Mucosa of gallbladder (tissue), 1 donor: ENCODE measurements at regions not wholly inside any gene's neighbourhood (a gene's known extent, or its start where the extent isn't known, plus 50 kb on each side); places are given as distances from the start of the nearest gene placed in this dataset.
"Not testable (repeated sequence)": the region's sequence is repeated elsewhere in the genome, so short reads cannot be mapped to it uniquely, and the experiment has no call there.

Source experiments
- DNase-seq: peaks from one replicate; pipeline ENCODE4 v3.0.0-alpha.2; 2020; ENCODE audit warnings: low spot score
- donor health status: DM: no; HTN: no; CAD: no.

- DNase-seq = no peak
Observed at GRCh38 chr10:53534428-53534827, 761.8 kb upstream of the MBL2 start.

DNA sequence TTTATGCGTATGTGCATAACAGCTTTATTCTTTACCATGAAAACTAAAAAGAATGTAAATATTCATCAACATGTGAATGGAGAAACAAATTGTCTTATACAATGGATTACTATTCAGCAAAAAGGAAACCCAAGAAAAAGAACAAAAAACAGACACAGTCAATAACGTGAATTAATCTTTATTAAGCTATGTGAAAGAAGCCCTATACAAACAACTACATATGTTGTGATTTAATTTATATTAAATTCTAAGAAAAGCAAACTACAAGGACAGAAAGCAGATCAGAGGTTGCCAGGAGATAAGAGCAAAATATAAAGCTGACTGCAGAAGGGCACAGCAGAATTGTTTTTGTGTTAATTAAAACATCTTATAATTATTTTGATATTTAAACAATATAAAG lies 756.4 kb upstream of the MBL2 start:
- no peak for DNase-seq

DNA sequence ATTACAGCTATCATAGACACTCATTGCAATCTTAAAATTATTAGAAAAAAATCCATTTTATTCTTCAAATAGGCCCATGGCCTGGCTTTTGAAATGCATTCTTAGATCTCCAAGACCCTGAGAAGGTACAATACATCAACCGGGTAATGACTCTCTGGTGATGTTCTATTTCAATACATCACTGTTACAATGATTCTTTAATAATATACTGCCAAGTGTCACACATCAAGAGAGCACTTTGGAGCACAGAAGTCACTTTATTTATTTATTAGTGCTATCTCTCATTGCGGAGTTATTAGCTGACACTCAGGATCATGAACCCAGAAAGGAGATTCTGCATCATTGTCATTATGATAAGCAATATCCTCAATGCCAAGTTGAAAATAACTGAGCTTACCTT lies 748.5 kb upstream of the MBL2 start:
- no peak for DNase-seq

DNA sequence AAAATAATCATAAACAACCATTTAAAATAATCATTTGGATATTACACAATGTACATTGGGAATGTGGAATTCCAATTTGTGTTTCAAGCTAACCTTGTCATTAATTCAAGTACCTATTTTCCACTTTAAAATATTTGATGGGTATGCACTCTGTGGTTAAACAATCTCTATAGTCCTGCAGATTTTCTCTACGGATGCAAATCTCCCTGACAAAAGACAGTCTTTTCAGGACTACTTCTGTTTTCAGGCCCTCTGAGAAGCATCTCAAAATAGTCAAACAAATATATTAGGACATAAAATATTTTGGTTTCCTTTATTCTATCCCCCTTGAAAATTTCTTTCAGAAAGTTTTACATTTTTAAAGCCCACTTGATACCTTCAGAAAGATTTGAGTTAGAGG lies 735.6 kb upstream of the MBL2 start:
- DNase-seq = no peak

DNA sequence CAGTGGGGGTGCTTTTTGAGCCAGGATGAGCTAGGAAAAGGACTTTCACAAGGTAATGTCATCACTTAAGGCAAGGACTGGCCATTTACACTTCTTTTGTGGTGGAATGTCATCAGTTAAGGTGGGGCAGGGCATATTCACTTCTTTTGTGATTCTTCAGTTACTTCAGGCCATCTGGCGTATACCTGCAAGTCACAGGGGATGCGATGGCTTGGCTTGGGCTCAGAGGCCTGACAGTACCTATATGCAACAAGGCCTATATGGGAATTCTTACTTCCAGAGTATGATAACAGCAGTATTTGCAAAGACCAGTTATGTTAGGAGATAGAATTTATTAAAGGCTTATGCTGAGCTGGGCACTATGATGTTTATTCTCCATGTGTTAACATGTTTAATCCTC lies 731.9 kb upstream of the MBL2 start:
- not testable (repeated sequence) for DNase-seq

DNA sequence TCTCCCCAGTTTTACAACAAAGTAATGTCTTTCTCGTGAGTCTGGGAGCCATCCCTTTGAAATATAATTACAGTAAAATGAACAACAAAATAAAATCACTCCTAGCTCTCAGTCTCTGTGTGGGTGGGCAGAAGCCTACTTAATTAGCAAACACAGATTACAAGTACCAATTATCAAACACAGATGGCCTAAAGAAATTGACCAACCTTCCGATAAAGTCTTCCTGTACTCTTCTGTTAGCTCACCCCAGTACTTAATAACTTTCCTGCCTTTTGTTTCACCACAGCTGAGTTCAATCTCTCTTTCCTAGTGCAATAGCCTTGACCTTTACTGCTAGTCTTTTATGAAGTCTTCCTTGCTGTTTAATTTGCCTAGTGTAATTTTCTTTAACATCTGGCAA lies 719.2 kb upstream of the MBL2 start:
- DNase-seq = no peak

DNA sequence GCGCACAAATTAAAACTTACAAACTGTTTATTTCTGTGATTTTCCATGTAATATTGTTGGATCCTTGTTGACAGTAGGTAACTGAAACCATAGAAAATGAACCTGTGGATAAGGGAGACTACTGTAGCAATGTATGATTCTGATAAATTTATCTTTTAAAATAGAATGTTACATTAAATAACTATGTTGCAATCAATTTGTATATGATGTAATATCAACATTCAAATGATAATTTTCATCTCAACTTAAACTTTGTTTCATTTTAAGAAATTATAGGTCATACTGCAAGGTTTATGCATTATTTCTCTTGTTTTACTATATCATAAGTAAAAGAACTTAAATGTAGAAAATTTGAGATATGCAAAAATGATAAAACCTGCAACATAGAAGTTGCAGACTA lies 718.0 kb upstream of the MBL2 start:
- DNase-seq = no peak

GRCh38 chr10:53489335-53490182 lies 717.0 kb upstream of the MBL2 start:
- DNase-seq = no peak

DNA sequence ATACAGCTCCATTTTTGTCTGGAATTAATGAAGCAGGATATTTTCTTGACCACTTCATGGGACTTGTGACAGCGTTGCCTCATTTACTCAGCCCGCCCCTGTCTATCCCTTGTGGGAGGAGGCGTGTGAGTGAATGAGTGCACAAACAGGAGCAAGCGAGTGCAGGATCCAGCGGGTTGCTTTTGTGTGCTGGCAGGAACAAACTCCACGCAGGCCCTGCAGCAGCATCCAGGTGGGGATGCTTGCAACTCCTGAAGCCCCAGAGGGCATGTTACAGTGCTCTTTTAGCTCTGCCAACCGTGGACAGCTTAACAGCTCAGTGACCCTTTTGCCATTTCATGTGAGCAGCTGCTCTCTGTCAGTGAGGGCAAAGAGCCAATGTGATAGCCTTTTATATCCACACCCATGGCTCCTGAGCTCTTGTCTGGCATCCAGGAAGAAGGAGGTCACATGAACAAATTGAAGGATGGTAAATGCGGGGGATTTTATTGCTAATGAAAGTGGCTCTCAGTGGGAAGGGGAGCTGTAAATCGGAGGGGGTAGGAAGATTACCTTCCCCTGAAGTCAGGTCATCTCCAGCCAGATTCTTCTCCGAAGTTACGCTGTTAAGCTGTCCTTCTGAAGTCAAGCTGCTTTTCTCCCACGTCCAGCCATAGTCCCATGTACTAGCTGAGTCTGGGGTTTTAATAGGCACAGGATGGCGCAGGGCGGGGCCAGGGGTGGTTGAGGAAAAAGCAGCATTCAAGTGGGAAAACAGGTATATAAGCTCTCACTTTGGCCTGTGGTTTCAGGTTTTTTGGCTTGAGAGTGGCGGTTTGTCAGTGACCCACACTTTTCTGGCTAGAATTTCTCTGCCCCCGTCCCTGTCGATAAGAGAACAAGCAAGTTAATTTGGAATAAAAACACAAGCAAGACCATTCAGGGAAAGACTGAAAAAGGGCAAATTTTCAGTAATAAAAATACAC lies 714.7 kb upstream of the MBL2 start:
- no peak for DNase-seq

GRCh38 chr10:53485422-53485821 lies 712.8 kb upstream of the MBL2 start:
- not testable (repeated sequence) for DNase-seq

DNA sequence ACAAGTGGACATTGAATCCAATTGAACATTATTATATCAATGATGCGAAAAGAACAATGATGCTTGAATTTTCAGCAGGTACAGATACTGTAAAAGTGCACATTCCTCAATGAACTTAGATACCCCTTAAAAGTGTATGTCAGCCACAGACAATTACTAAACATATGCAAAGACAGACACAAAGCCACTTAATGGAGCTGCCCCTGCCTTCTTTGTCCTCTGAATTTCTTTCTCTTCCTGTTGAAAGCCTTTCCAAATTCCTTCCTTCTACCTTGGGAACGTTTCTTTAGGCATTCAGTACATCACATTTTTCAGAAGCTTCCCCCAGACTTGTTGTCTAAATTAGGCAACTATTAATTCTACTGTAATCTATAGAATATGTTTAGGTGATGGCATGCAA lies 706.8 kb upstream of the MBL2 start:
- DNase-seq = no peak

GRCh38 chr10:53477313-53477675 lies 704.7 kb upstream of the MBL2 start:
- no peak for DNase-seq

- no peak for DNase-seq
Observed at GRCh38 chr10:53476650-53477312, 704.2 kb upstream of the MBL2 start.

DNA sequence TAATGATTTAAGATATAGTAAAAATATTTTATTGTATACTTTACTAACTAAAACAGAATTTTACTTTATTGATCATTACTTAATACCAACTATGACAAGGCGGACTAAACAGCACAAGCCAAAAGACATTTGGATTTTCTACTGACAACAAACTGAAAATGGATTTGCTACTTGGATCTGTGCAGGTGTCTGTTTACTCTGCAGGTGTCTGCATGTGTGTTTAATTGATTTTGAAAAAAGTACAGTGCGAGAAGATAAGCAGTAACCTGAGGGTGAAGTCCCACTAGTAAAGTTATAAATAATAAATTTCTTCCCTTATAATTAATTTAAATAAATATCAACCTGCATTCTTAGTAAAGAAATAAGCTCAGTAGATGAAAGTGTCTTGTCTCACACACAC lies 696.8 kb upstream of the MBL2 start:
- no peak for DNase-seq

GRCh38 chr10:53463539-53463938 lies 691.0 kb upstream of the MBL2 start:
- DNase-seq = no peak

DNA sequence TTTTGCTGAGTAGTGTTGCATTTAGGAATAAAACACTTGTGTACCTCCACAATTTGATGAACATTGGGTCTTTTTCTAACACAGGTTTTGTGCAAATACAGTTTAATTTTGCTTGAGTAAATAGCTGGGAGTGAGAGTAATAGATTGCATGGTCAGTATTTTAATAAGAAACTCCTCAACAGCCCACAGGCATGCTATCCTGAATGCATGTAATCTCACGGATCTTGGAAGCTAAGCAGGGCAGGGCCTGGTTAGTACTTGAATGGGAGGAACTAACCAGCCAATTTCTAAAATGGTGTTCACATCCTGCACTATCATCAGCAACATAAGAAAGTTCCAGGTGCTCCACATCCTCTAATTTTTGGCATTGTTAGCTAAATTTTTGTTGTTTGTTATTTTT lies 685.4 kb upstream of the MBL2 start:
- no peak for DNase-seq

GRCh38 chr10:53453196-53453595 lies 680.6 kb upstream of the MBL2 start:
- DNase-seq = no peak

DNA sequence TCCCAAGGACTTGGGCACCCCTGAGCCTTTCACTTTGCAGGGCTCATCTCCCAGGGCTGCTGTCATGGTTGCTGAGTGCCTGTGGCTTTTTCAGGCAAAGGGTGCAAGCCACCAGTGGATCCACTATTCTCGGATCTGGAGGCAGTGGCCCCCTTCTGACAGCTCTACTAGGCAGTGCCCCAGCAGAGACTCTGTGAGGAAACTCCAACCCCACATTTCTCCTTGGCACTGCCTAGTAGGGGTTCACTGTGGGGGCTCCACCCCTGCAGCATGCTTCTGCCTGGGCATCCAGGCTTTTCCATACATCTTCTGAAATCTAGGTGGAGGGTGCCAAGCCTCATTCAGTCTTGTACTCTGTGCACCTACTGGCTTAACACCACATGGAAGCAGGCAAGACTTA lies 675.0 kb upstream of the MBL2 start:
- DNase-seq = no peak

DNA sequence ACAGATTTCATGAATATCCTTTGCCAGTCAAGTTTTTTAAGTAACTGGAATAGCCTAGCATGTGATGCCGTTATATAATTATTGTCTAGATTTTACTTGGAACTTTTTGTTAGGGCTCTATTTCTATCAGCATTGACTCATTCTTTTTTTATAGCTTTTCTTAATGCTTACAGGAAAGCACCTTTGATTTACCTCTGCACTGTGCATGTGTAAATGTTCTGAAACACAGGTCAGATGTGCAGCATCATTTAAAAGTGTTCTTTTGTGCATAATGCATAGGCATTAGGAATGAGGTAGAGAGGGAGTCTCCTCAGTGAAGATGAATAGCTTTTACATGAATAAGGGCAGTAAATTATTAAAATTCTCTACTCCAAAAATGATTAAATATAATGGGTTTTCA lies 669.3 kb upstream of the MBL2 start:
- no peak for DNase-seq

- no peak for DNase-seq
Observed at GRCh38 chr10:53440601-53441000, 668.0 kb upstream of the MBL2 start.

DNA sequence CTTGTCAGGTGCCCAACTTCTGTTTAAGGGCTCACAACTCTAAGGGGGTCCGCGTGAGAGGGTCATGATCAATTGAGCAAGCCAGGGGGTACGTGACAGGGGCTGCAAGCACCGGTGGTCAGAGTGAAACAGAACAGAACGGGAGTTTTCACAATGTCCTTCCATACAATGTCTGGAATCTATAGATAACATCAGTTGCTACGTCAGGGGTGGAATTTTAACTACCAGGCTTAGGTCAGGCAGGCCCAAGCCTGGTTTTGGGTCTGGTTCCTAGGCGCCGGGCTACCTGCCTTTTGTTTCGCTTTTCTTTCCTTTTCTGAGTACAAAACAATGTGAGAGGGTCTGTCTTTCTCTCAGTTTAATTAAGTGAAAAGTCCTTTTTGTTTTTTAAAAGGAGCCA lies 666.5 kb upstream of the MBL2 start:
- not testable (repeated sequence) for DNase-seq

DNA sequence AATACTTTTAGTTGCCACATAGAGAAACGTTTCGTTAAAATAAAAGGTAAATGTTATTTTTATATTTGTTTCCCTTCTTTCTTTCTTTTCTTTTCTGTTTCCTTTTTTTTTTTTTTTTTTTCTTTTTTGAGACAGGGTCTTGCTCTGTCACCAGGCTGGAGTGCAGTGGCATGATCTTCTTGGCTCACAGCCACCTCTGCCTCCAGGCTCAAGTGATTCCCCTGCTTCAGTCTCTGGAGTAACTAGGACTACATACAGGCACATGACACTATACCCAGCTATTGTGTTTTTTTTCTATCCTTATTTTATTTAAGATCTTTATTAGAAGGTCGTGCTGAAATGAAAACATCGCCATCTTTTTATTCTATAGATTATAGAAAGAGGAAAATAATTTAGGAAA lies 661.8 kb upstream of the MBL2 start:
- DNase-seq = no peak
